IPS-20b (cell line): ENCODE measurements at regions not wholly inside any gene's neighbourhood (a gene's known extent, or its start where the extent isn't known, plus 50 kb on each side); places are given as distances from the start of the nearest gene placed in this dataset.

ENCODE experiments used
- H3K27ac ChIP-seq: one replicate; pipeline ENCODE4 v1.5.1; 2013; ENCODE audit warnings: low read length
- H3K27me3 ChIP-seq: 2 replicates; pipeline ENCODE4 v1.6.1; 2013; ENCODE audit warnings: mild to moderate bottlenecking, low read length, inconsistent platforms; ENCODE audit not compliant: insufficient read depth
- H3K36me3 ChIP-seq: 2 replicates; pipeline ENCODE4 v1.6.1; 2013; ENCODE audit warnings: low read depth, mild to moderate bottlenecking, inconsistent platforms, low read length, moderate library complexity; ENCODE audit not compliant: insufficient read depth
- H3K4me1 ChIP-seq: 2 replicates; pipeline ENCODE4 v1.6.1; 2013; ENCODE audit warnings: mild to moderate bottlenecking, control low read depth, inconsistent platforms, low read length, moderate library complexity; ENCODE audit not compliant: insufficient read depth
- H3K4me3 ChIP-seq: 2 replicates; pipeline ENCODE4 v1.5.1; 2013; ENCODE audit warnings: mild to moderate bottlenecking, low read length, inconsistent platforms
- H3K9ac ChIP-seq: 2 replicates; pipeline ENCODE4 v1.6.1; 2013; ENCODE audit warnings: low read depth, mild to moderate bottlenecking, inconsistent platforms, low read length, moderate library complexity
- H3K9me3 ChIP-seq: 2 replicates; pipeline ENCODE4 v1.6.1; 2013; ENCODE audit warnings: mild to moderate bottlenecking, low read depth, low read length, inconsistent platforms; ENCODE audit not compliant: insufficient read depth

DNA sequence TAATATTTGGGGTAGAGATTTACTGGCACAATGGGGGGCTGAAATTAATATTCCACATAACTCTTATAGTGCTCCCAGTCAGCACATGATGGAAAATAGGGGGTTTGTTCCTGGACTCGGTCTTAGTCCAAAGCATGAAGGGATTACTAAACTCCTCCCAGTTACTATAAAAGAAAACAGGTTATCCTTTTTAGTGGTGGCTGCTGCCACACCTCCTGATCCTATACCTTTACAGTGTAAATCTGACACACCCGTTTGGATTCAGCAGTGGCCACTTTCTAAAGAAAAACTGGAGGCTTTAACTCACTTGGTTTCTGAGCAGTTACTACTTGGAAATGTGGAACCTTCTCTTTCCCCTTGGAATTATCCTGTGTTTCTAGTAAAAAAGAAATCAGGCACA, 572.9 kb upstream of the PTGER4 start:
- H3K27me3 ChIP-seq, result no peaks in the 10 kb centered on the region
- no peak overlapping the region for H3K4me3 ChIP-seq

DNA sequence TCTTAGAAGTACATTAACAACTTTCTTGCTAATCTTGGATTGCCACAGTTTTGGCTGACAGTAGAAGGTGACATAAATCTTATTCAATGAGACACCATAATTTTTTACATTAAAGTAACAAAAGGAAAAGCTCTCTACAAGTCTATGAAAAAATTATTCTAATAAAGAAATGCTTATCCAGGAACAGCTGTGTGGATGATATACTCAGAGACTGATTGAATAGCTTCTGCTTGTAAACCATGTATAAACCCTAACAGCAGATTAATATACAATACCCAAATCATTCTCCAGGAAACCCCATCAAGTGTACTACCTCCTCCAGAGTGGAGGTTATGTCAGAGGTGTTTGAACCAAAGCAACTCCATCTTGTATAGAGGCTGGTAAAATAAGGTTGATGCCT, 581.4 kb upstream of the PTGER4 start:
- H3K27ac ChIP-seq, result no peak overlapping the region
- no peak overlapping the region for H3K4me3 ChIP-seq
- no peaks in the 10 kb centered on the region for H3K27me3 ChIP-seq
- peaks cover 42% of the 10 kb centered on the region for H3K9me3 ChIP-seq
- no peaks in the 10 kb centered on the region; the same call in 1 of the 2 replicates for H3K36me3 ChIP-seq
- H3K4me1 ChIP-seq, result no peaks in the 10 kb centered on the region
- H3K9ac ChIP-seq, result no peak overlapping the region

More for the DNA sequence above, 572.9 kb upstream of the PTGER4 start:
- H3K9ac ChIP-seq, result no peak overlapping the region
- H3K4me1 ChIP-seq, result no peaks in the 10 kb centered on the region
- H3K27ac ChIP-seq, result no peak overlapping the region
- H3K36me3 ChIP-seq, result no peaks in the 10 kb centered on the region
- peaks cover 11% of the 10 kb centered on the region for H3K9me3 ChIP-seq

DNA sequence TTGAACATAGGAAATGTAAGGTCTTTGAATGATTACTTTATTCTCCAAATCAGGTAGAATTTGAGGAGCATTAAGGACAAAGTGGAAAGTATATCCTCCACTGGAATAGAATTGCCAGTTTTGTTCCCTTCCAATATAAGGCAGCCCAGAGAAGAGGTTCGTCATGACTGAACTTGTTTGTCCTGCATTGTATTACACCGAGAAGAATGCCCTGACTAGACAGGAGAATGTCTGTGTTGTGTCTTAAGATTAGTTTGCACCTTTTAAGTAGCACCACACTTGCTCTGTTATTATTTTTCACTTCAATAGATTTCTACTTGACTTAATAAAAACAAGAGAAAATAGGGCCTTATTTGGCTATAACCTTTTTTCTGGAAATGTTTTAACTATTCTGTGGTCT, 586.2 kb upstream of the PTGER4 start:
- Histone ChIP-seq H3K9me3 (peaks cover 72% of the 10 kb centered on the region), H3K4me1 (no peaks in the 10 kb centered on the region), H3K27me3 (no peaks in the 10 kb centered on the region), H3K4me3 (no peak overlapping the region), H3K9ac (no peak overlapping the region), H3K27ac (no peak overlapping the region), H3K36me3 (no peaks in the 10 kb centered on the region; the same call in 1 of the 2 replicates)

DNA sequence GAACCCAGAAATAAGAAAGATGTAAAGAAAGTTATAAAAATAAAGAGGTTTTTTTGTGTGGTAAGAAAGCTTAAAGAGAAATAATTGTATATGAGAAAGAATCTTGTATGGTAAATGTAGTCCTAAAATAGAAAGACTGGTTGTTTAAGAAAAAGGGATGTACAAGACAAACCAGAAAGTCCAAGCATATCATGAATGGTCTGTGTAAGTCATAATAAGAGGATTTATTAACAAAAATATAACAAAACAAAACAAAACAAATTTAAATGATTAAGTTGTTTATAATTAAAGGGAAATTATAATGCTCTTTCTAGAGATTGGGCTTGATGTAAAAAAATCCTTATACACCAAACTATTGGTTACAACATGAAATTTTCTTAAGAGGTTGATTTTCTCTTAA, 590.4 kb upstream of the PTGER4 start:
- Histone ChIP-seq H3K9me3 (peaks cover 75% of the 10 kb centered on the region), H3K4me3 (no peak overlapping the region)

DNA sequence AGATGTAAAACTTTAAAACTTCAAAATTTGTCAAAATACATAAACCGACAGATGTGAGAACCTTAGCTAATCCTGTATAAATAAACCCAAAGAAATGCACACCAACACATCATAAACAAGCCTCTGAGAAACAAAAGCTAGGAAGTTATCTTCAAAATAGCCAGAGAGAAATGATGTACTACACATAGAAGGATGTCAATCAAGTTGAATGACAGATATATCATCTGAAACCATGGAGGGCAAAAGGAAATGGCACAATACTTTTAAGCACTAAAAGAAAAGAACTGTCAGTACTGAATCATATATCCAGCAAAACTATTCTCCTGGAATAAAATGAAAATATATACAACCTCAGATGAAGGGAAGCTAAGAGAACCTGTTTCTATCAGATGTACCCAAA, 595.1 kb upstream of the PTGER4 start:
- Histone ChIP-seq H3K27me3 (no peaks in the 10 kb centered on the region), H3K36me3 (no peaks in the 10 kb centered on the region), H3K4me1 (no peaks in the 10 kb centered on the region), H3K27ac (no peak overlapping the region), H3K9me3 (peaks cover 38% of the 10 kb centered on the region), H3K4me3 (no peak overlapping the region), H3K9ac (no peak overlapping the region)

More for the DNA sequence above, 590.4 kb upstream of the PTGER4 start:
- H3K4me1 ChIP-seq, result no peaks in the 10 kb centered on the region
- no peaks in the 10 kb centered on the region for H3K27me3 ChIP-seq
- no peaks in the 10 kb centered on the region; the same call in 1 of the 2 replicates for H3K36me3 ChIP-seq
- no peak overlapping the region for H3K27ac ChIP-seq
- no peak overlapping the region for H3K9ac ChIP-seq

DNA sequence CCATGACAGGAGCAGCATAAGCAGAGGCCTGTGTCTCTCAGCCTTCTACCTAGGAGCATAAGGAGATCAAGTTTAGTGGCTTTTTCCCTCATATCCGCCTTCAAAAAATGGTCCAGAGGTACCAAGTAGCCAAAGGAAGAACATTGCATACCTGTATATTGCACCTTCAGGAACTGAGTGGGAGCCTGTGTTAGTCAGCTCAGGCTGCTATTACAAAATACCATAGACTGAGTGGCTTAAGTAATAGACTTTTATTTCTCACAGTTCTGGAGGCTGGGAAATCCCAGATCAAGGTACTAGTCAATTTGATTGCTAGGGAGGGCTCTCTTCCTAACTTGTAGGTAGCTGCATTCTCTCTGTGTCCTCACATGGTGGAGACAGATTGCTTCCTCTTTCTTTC, 597.4 kb upstream of the PTGER4 start:
- no peak overlapping the region for H3K27ac ChIP-seq

DNA sequence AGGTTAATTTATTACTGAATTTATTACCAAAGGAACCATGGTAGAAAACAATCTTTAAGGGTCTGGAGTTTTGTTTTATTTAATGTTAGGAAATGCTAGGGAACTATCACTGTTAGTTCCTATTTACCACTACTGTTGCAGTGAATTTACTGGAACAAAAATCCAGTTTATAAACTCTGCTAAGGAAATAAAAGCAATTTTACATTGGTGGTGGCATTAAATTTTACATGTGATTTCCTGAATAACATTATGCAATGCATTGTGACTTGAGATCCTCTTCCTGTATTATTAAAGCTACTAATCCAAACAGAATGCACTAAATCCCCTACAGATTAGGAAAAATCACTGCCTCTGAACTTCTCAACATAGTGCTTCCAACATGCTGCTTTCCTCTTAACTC, 599.5 kb upstream of the PTGER4 start:
- H3K9me3 ChIP-seq, result peaks cover 30% of the 10 kb centered on the region
- H3K27me3 ChIP-seq, result no peaks in the 10 kb centered on the region
- H3K27ac ChIP-seq, result no peak overlapping the region
- H3K36me3 ChIP-seq, result no peaks in the 10 kb centered on the region
- H3K9ac ChIP-seq, result no peak overlapping the region
- no peaks in the 10 kb centered on the region for H3K4me1 ChIP-seq
- H3K4me3 ChIP-seq, result no peak overlapping the region

More for the DNA sequence above, 597.4 kb upstream of the PTGER4 start:
- Histone ChIP-seq H3K9ac (no peak overlapping the region), H3K27me3 (no peaks in the 10 kb centered on the region), H3K4me1 (no peaks in the 10 kb centered on the region), H3K4me3 (no peak overlapping the region), H3K36me3 (no peaks in the 10 kb centered on the region), H3K9me3 (peaks cover 34% of the 10 kb centered on the region)

DNA sequence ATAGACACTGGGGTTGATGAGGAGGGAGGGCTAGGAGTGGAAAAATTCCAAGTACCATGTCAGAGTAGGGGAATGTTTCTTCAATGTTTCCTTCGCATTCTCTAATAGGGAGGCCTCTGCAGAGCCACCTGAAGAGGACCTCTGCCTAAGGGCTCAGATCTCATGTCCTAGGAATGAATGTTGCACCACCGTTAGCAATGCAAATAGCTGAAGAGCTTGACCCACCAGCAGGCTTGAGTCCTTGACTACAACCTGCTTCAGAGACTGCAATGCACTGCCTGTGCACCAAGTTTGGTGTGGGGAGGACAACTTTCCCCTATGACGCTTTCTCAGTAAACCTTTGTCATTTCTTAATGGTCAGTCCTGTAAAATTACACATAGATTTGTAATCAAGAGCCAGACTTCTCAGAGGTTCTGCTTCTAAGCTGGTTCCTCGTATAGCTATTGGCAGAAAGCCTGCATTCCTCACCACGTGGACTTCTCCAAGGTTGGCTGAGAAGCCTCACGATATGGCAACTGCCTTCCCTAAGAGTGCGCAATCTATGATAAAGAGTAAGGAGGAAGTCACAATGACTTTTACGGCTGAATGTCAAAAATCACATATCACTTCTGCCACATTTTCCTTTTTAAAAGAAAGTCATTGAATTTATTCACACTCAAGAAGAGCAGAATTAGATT, 600.7 kb upstream of the PTGER4 start:
- Histone ChIP-seq H3K36me3 (no peaks in the 10 kb centered on the region), H3K4me1 (no peaks in the 10 kb centered on the region), H3K9ac (no peak overlapping the region), H3K4me3 (no peak overlapping the region), H3K27ac (no peak overlapping the region), H3K9me3 (peaks cover 30% of the 10 kb centered on the region), H3K27me3 (no peaks in the 10 kb centered on the region)

DNA sequence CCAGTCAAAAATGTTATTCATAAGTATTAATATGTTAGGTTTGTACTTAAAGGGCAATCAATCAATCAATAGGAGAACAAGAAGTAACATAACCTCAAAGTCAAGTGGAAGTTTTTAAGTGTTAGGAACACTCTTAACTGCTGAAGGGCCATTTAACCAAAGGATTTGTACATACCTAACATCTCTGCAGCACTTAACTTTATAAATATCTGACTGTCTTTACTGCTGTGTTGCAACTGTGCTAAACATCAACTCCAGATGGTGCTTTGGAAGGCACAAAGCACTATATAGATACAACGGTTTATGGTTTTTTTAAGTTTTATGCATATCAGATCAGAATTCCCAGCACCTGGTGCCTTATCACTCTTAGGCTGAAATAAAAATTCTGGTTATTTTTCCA, 604.9 kb upstream of the PTGER4 start:
- Histone ChIP-seq H3K9me3 (peaks cover 23% of the 10 kb centered on the region), H3K36me3 (no peaks in the 10 kb centered on the region), H3K4me1 (no peaks in the 10 kb centered on the region), H3K9ac (no peak overlapping the region), H3K4me3 (no peak overlapping the region), H3K27me3 (no peaks in the 10 kb centered on the region), H3K27ac (no peak overlapping the region)

DNA sequence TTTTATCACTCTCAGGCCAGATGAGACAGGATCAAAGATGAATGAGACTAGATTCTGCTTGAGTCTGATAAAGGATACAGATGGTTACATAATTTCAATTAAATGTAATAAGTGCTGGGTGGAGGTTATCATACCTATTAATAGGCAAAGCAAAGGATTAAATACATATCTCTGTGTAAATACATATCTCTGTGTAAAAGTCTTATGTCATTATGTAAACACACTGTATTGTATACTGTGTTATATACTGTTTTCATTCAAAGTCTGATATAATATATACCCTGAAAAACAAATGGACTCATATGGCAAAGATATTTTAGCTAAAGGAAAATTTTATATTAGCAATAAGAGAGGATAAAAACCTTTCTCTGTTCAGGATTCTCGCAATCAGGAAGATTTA, 605.8 kb upstream of the PTGER4 start:
- no peaks in the 10 kb centered on the region for H3K36me3 ChIP-seq
- H3K4me1 ChIP-seq, result no peaks in the 10 kb centered on the region
- H3K27ac ChIP-seq, result no peak overlapping the region
- no peak overlapping the region for H3K9ac ChIP-seq
- H3K4me3 ChIP-seq, result no peak overlapping the region
- H3K27me3 ChIP-seq, result no peaks in the 10 kb centered on the region
- H3K9me3 ChIP-seq, result peaks cover 19% of the 10 kb centered on the region

DNA sequence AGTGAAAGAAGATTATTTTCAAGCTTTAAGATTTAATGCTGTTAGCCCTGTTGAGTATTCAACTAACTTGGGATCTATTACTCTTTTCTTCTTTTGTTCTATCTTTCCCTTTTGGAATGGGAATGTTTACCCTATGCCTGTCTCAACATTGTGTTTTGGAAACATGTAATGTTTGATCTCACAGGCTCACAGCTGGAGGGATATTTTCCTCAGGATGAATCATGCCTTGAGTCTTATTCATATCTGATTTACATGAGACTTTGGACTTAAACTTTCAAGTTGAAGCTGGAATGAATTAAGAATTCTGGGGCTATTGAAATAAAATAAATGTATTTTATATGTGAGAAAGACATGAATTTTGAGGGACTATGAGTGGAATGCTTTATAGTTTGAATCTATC, 607.8 kb upstream of the PTGER4 start:
- Histone ChIP-seq H3K9ac (no peak overlapping the region), H3K36me3 (no peaks in the 10 kb centered on the region), H3K27ac (no peak overlapping the region), H3K4me3 (no peak overlapping the region), H3K9me3 (peaks cover 4% of the 10 kb centered on the region; the same call in 1 of the 2 replicates), H3K27me3 (no peaks in the 10 kb centered on the region), H3K4me1 (no peaks in the 10 kb centered on the region)

DNA sequence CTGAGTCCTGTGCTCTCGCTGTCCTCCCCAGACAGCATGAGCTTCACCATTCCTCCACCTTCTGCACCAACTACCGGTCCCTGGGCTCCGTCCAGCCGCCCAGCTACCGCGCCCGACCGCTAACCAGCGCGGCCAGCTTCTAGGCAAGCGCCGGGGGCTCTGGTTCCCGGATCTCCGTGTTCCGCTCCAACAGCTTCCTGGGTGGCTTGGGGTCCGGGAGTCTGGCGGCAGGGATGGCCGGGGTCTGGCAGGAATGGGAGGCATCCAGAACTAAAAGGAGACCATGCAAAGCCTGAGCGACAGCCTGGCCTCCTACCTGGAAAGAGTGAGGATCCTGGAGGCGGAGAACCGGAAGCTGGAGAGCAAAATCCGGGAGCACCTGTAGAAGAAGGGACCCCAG, 613.1 kb upstream of the PTGER4 start:
- H3K27ac ChIP-seq, result no peak overlapping the region
- H3K4me3 ChIP-seq, result no peak overlapping the region
- H3K9ac ChIP-seq, result no peak overlapping the region
- H3K27me3 ChIP-seq, result no peaks in the 10 kb centered on the region
- no peaks in the 10 kb centered on the region for H3K4me1 ChIP-seq
- H3K9me3 ChIP-seq, result no peaks in the 10 kb centered on the region
- no peaks in the 10 kb centered on the region for H3K36me3 ChIP-seq
